Adrenal gland (tissue), 5 donors: ENCODE measurements at regions not wholly inside any gene's neighbourhood (a gene's known extent, or its start where the extent isn't known, plus 50 kb on each side); places are given as distances from the start of the nearest gene placed in this dataset.

ENCODE experiments used
- CTCF ChIP-seq, 6 experiments: fragments of 450-650 bp in 4 of 6; fragments of 200-600 bp in 2 of 6; sonication (generic) in 1 of 6; IDR thresholded peaks; 1 replicate in 5 of 6; 2 replicates in 1 of 6; pipeline versions ENCODE4 v1.5.1 to v1.8.0; 2016 to 2021; ENCODE audit warnings: antibody characterized with exemption in 6 of 6, mild to moderate bottlenecking in 2 of 6, moderate library complexity in 1 of 6
- POLR2A ChIP-seq, 2 donors: fragments of 450-650 bp; IDR thresholded peaks; one replicate each; pipeline ENCODE4 v1.6.1; 2017; ENCODE audit warnings: antibody characterized with exemption in 2 of 2, mild to moderate bottlenecking in 2 of 2, moderate library complexity in 1 of 2
- donor health status: DM: no; HTN: no; CAD: no.

GRCh38 chr6:79784395-79784753 lies 153.2 kb downstream of the SH3BGRL2 start:
- TF ChIP-seq CTCF (IDR thresholded peaks at IDR 0.05) (no peak), POLR2A (IDR thresholded peaks at IDR 0.05) (no peak)
